IPS-NIHi7 (cell line): ENCODE measurements at regions not wholly inside any gene's neighbourhood (a gene's known extent, or its start where the extent isn't known, plus 50 kb on each side); places are given as distances from the start of the nearest gene placed in this dataset.
"Not testable (repeated sequence)": the region's sequence is repeated elsewhere in the genome, so short reads cannot be mapped to it uniquely, and the experiment has no call there.

Experiments used
- DNase-seq: peaks from one replicate; pipeline ENCODE4 v3.0.0; 2012; ENCODE audit warnings: mixed read lengths; ENCODE audit errors: extremely low spot score

DNA sequence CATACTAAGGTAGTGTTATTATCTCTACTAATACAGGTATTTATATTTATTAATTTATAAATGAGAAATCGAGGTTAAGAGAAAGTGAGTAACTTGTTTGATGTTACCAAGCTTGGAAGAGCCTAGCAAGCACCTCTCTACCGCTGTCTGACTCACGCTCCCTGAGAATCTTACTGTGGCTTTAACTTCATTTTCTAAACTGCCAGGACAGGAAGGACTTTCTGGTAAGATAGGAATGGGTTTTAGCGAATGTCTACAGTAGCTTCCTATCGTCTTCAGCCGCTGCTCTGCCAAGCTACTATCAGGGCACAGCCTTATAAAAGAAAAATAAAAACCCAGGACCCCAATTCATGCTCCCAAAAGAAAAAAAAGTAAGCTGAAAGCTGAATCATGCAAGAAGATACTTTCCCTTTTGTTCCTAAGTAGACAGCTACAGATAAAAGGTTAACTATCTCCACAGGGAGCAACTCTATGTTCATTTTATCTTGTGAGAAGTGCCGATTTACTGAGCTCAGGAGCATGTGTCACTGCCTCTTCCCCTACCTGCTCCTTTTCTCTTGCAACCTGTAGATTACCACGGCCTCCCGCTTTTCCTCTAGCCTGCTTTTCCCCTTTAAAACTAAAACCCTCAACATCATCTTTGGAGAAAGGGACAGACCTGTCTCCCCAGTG lies 60.2 kb downstream of the THNSL1 start:
- no peak for DNase-seq

DNA sequence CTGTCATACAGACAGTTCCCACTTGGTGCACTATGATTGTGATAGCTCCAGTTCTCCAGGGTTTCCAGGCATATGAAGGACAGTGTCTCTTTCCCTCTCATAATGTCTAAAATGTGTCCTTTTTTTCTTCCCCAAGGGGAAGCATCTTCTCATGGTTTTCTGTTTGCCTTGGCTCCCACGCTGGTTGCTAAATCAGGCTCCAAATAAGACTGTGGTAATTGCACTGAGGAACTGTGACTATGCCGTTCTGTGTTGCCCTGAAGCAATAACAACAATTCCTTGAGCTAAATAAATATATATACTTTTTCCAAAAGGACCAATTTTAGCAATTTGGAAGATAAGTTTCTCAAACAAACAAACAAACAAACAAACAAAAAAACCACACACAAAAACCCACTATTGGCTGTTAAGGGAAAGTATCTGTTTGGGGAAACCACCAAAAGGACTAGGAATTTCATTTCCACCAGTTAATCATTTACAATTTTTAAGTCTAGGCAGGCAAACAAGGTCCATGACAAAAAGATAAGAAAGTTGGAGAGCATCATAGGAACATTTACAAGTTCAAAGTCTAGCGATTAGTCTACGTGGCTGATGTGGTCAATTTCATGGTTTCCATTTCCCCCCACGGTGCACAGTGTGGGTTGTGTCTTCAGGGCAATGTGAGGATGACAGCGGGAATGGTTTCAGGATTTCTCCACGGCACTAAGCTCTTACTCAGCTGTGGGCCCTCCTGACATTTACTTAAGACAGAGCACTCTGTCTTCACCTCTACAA lies 62.4 kb downstream of the THNSL1 start:
- DNase-seq = no peak

DNA sequence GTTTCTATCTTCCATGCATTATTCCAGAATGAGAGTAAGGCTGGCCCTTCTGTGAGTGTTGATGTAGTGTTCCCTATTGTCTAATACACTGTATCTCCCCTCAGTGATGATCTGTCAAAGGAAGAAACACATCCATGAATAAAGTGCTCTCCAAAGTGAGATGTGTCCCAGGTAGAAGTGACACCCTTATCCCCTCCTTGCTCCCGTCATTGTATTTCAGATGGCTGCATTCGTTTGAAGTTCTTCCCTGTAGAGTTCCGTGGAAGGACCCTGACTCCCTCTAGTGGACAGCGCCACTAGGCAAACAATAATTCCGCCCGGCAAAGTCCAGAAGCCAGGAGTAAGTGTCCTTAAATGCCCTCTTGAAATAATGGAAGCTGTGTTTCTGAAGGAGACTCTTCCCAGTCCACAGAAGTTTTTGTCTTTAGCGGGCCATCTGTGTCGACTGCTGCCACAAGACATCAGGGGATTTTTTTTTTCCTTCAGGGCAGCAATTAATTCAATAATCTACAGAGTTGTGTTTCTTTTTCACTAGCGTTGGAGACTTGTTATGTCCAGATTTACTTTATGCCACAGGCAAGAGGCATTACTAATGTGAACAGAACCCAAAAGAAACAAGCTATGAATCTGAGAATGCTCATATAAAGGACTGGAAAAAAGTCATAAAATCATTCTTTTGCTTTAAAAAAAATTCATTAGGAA lies 64.6 kb downstream of the THNSL1 start:
- DNase-seq = peak; percentile 84

DNA sequence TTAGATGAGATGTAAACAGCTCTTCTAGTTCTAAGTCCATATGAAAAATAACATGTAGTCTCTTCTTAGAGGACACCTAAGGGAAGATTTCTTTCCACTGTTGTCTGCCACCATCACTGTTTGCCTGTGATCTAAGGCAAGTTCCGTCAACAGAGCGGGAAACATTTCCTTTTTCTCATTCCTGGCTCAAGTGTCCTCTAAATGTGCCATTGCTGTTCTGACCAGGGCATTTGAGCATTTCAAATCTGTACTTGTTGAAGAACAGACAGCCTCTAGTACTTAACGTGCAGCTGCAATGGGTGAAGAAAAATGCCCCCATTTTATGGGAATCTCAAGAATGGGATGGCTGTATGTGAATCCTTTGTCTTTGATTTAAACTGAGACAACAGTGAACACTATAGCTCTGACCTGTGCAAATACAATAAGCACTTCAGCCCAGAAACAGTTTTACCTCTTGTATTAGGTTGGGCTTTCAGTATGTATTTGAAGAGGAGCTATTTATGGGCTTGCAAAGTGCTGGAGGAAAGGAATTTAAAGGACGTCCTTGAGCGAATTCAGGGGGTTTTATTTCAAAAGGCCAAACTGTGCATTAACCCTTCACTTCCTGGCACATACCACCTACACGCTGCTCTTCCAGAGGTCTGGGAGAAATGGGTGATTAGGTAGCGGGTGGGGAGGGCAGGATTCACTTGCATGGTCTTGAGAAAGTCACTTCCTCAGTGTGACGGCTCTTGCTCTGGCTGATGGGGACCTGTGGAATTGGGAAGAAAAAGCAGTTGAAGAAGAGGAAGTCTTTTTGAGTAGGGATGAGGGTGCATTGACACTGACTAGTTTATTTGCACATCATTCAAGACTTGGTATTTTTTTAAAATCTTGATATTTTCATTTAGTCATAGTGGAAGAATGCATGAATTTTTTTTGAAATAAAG lies 66.1 kb downstream of the THNSL1 start:
- DNase-seq = no peak

DNA sequence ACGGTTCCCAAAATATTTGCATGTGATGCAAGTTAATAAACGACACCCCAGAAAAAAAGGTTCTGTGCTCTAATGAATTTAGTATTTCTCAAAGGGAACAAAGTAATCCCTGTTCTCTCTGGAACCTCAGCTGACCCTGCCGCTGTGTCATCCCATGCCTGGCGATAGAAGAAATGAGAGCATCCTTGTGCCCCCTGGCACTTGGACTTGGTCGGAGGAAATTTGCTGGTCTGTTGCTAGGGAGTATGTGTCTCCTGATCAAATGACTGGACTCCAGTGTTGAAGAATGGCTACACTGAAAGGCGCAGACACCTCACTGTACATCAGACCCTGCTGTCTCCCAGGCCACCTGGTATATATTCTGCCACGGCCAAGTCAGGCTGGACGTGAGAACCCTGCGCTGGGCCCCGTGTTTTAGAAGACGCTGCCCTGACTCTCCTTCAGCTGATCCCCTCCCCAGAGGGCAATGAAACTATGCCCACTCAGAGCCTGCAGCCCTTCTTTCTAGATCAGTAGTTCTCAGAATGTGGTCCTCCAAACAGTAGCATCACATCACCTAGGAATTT lies 67.2 kb downstream of the THNSL1 start:
- DNase-seq = no peak

DNA sequence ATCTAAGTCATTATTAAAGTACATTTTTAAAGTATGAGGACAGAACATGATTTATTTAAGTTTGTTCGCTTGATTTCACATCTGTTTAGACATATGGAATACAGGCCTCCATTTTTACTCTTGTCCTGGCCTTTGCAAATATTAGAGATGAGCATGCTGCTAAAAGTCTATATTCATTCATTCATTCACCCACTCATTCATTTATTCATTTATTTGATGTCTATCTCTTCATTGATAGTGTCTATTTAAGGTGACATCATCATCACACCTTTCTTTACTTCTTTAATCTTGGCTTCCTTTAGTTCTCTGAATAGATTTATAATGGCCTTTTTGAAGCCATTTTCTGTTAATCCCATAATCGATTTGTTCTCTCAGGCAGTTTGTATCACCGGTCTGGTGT lies 68.0 kb downstream of the THNSL1 start:
- no peak for DNase-seq

DNA sequence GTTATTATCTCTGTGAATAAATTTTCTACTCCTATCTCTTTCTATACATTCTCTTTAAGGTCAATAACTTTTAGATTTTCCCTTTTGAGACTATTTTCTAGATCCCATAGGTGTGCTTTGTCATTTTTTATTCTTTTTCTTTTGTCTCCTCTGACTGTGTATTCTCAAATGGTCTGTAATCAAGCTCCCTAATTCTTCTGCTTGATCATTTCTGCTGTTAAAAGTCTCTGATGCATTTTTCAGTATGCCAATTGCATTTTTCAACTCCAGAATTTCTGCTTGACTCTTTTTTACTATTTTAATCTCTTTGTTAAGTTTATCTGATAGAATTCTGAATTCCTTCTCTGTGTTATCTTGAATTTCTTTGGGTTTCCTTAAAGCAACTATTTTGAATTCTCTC lies 78.2 kb downstream of the THNSL1 start:
- DNase-seq = no peak

DNA sequence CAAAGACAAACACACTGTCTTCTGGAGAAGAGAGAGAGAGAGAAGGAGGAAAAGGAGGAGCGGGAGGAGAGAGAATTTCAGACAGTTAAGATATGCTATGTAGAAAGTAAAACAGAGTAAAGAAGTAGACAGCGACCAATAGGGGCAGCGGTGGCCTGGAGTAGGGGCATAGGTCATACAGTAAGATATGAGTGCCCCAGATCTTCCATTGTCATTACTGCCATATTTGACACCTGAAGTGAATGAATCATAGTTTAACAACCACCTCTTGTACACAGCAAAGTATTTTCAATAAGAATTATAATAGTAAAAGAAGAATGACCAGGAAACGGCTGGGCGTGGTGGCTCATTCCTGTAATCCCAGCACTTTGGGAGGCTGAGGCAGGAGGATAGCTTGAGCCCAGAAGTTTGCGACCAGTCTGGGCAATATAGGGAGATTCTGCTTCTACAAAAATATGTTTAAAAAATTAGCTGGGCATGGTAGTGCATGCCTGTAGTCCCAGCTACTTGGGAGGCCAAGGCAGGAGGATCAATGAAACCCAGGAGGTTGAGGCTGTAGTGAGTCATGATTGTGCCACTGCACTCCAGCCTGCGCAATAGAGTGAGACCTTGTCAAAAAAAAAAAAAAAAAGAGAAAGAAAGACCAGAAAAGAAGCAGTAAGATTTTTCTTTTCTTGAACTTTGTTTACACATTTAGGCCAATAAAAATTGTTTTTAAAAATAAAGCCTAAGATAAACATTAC lies 77.0 kb upstream of the GPR158 start:
- DNase-seq = no peak

DNA sequence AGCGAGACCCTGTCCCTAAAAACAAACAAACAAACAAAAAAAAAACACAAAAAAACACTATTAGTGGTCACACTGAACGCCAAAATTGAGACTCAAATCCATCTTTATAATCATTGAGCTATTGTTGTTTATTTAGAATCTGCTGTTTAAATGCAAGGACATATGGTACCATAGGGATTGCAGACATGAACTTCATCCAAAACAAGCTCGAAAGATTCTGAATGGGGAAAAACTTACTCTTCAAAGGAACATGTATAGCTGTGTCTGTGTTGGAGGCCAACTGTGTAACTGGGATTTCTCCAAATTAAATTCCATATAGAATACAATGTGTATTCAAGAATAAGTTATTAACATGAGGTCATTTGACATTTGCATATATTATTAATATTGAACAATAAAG lies 74.7 kb upstream of the GPR158 start:
- no peak for DNase-seq

DNA sequence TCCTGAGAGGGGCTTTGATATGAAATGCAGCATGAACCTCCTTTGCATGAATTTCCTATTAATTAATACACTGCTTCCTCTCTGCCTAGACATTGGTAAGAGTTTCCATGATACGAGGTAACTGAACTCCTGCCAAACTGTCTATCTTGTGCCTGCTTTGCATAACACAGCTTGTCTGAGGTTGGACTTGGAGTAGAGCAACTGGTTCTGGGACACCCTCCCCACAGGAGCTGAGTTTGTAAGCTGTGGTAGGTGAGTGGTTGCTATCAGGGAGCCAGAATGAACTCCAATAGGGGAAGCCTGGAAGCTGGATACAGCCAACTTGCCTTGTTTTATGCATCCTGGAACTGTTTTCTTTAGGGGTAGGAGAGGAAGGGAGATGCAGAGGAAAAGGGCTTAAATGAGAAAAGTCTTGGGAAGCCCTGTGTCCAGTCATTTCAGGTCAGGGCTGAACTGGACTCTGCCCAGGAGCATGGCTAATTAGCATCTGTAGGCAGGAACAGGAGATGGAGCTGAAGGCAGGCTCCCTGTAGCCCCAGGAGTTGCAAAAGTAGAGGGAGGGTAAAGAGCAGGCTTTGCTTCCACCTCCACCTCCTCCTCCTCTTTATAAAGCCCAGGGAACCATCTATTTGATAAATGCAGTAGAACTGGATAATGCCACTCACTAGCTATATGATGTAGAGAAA lies 73.2 kb upstream of the GPR158 start:
- no peak for DNase-seq

DNA sequence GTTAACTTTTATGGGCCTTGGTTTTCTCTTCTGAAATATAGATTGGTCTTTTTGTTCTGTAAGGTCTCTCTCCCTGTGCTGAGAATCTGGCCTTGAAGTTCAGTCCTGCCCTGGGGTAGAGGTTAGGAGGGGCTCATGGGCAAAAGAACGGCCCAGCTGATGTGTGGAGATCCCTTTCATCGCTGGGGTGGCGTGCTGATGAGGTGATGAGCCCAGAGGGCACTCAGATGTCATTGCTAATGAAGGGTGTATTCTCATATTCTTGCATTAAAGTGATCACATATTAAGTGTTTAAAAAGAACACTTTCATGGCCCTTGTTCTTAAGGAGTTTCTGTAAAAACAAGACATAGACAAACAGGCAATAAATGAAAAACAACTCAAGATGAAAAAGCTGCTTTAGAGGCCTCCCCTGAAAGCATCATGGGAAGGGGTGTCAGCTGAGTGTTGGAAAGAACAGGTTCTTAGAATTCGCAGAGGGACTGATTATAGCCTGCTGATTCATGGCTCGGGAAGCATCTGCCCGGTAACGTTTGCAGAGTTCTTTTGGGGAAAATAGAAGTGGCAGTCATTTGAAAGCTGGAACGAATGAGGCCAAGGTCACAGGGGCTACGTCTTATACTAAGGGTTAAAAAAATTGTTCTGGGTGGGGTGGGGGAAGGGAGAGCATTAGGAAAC lies 72.5 kb upstream of the GPR158 start:
- DNase-seq = no peak

DNA sequence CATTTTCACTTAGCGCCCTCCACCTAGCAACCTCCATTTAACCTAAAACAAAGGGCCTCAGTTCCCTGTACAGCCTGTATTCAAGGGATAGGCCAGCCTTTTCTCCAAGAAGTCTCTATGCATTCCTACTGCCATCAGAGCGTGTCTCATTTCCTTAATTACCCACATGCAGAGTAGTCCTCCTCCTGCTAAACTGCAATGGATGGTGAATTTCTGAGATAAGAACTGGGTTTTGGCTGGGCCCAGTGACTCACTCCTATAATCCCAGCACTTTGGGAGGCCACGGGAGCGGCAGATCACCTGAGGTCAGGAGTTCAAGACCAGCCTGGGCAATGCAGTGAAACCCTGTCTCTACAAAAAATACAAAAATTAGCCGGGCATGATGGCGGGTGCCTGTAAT lies 71.1 kb upstream of the GPR158 start:
- no peak for DNase-seq

DNA sequence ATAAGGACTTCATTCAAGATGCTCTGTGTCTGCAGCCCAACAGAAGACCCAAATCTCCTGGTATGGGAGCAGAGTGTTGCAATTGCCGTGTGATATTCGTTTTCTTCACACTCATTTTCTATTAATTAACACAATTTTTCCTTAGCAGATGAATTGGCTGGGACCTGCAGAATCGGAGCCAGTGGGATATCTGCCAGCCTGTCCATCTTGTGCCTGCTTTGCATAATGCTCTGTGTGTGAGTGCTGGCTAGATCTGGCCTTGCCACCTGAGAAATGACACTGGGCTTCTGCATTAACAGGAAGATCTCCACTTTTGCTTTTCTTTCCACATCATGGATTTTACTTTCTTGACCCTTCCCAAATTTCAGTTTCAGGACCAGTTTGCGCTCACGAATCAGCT lies 70.4 kb upstream of the GPR158 start:
- no peak for DNase-seq

DNA sequence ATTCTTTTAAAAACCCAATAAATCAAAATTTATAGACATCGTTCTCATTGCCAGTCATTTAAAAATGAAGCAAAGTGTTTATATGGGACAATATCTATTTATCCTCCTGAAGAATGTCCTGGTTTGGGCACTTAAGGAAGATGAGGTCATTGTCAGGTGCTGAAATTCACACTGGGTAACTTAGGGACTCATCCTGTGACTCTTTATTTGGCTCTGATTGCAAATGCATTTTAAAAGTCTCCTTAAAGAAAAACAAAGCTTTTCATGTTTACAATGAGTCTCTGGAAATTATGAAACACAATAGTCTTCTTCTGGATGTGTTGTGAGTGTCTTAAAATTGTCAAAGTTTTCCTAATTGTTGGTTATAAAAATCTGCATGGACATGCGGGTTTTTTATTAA lies 69.5 kb upstream of the GPR158 start:
- no peak for DNase-seq

DNA sequence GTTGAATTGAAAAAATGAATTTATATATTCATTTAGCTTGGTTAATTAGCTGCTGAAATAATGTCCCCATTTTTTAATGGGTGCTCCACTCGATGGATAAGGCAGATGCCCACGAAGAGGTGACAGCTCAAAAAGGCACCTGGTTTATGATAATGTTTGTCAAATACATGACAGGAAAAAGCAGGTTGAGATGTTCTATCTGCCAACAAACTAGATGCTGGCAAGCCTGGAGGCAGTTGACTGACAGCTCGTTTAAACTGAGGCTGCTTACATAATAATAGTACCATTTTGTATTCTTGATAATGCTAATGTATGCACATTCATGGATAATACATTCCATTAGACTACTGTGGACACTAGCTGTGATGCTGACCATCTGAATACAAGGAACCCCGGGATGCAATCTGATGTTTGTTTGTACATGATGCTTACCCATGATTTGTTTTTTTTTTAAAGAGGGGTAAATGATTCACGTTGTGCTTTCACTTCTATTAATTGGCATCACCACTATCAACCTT lies 69.0 kb upstream of the GPR158 start:
- no peak for DNase-seq

DNA sequence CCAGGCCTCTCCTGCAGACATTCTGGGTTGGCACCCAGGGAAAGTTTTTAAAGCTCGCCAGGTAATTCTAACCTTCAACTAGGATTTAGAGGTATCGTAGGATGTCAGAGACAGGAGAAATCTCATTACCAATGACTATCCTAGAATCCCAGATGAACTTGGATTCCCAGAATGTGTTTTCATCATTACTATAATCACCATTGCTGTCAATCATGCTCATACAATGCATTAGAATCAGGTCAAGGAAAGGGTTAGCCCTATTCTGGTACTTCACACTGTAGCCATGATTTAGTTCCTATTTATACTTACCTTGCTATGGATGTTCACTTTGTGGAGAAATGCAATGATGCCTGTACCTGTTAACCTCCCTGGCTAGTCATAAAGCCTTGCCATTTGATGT lies 67.0 kb upstream of the GPR158 start:
- DNase-seq = no peak

DNA sequence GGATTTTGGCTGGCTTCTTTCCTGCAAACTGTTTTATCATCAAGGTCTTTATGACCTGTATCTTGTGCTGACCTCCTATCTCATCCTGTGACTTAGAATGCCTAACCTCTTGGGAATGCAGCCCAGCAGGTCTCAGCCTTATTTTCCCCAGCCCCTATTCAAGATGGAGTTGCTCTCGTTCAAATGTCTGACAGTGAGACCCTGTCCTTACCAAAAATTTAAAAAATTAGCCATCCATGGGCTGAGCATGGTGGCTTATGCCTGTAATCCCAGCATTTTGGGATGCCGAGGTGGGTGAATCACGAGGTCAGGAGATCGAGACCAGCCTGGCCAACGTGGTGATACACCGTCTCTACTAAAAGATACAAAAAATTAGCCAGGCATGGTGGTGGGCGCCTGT lies 64.9 kb upstream of the GPR158 start:
- not testable (repeated sequence) for DNase-seq

DNA sequence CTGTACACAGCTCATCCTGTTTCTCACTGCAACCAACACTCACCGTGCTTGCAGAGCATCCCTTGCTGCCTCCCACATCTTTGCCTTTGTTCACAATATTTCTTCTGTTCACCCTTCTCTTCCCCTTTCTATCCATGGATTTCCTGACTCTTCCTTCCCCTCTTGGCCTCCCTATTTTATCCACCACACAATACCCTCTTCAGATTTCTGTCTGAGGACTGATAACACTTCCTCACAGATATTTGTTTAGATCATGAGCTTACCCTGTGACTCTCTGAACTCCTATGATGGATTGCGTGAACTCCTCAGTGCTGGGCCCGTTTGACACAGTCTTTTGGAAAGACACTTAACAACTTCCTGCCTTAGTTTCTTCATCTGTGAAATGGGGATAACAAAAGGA lies 62.8 kb upstream of the GPR158 start:
- no peak for DNase-seq
